SJSA1 (cell line): ENCODE measurements at regions not wholly inside any gene's neighbourhood (a gene's known extent, or its start where the extent isn't known, plus 50 kb on each side); places are given as distances from the start of the nearest gene placed in this dataset.
"Not testable (repeated sequence)": the region's sequence is repeated elsewhere in the genome, so short reads cannot be mapped to it uniquely, and the experiment has no call there.

ENCODE experiments used
- DNase-seq, 2 experiments: peaks; one replicate each; pipeline ENCODE4 v3.0.0-alpha.2; 2015 to 2020; ENCODE audit warnings: low spot score in 2 of 2, low read depth in 1 of 2
- H3K27ac ChIP-seq: fragments of 250-450 bp; sonication (Bioruptor Pico); 2 replicates; pipeline ENCODE4 v1.5.1; 2020; ENCODE audit warnings: mild to moderate bottlenecking, moderate library complexity
- H3K27me3 ChIP-seq: fragments of 250-450 bp; sonication (Bioruptor Pico); replicated peaks from 2 replicates; pipeline ENCODE4 v1.5.1; 2020; ENCODE audit warnings: mild to moderate bottlenecking, moderate library complexity
- H3K36me3 ChIP-seq: fragments of 250-450 bp; sonication (Bioruptor Pico); 2 replicates; pipeline ENCODE4 v1.5.1; 2020; ENCODE audit warnings: mild to moderate bottlenecking
- H3K4me1 ChIP-seq: fragments of 250-450 bp; sonication (Bioruptor Pico); replicated peaks from 2 replicates; pipeline ENCODE4 v1.6.1; 2021; ENCODE audit warnings: mild to moderate bottlenecking
- H3K4me3 ChIP-seq: fragments of 250-450 bp; sonication (Bioruptor Pico); 2 replicates; pipeline ENCODE4 v1.5.1; 2020; ENCODE audit warnings: mild to moderate bottlenecking
- H3K9me3 ChIP-seq: fragments of 250-450 bp; sonication (Bioruptor Pico); replicated peaks from 2 replicates; pipeline ENCODE4 v1.5.1; 2020; ENCODE audit warnings: mild to moderate bottlenecking

- no peaks in the 10 kb centered on the region for H3K36me3 ChIP-seq
- H3K9me3 ChIP-seq = 0 out of 2 replicates have a peak, but pooled peaks cover 3% of the 10 kb centered on the region
- H3K27ac ChIP-seq = no peak overlapping the region
- no peaks in the 10 kb centered on the region for H3K4me1 ChIP-seq
- H3K27me3 ChIP-seq = no peaks in the 10 kb centered on the region
- H3K4me3 ChIP-seq = no peak overlapping the region
- DNase-seq = no peak
Observed at GRCh38 chr1:190904091-190904695, 426.5 kb upstream of the BRINP3 start.

GRCh38 chr1:190906206-190906725 lies 428.6 kb upstream of the BRINP3 start:
- peaks cover 5% of the 10 kb centered on the region; the same call in 1 of the 2 replicates for H3K9me3 ChIP-seq
- no peak for DNase-seq

GRCh38 chr1:190908246-190908645 lies 430.6 kb upstream of the BRINP3 start:
- no peaks in the 10 kb centered on the region for H3K36me3 ChIP-seq
- peaks cover 5% of the 10 kb centered on the region; the same call in 1 of the 2 replicates for H3K9me3 ChIP-seq
- no peaks in the 10 kb centered on the region for H3K4me1 ChIP-seq
- no peaks in the 10 kb centered on the region for H3K27me3 ChIP-seq
- H3K4me3 ChIP-seq = no peak overlapping the region
- no peak overlapping the region for H3K27ac ChIP-seq
- DNase-seq = no peak

More at GRCh38 chr1:190906206-190906725, 428.6 kb upstream of the BRINP3 start:
- Histone ChIP-seq H3K27ac (no peak overlapping the region), H3K36me3 (no peaks in the 10 kb centered on the region), H3K27me3 (no peaks in the 10 kb centered on the region), H3K4me3 (no peak overlapping the region), H3K4me1 (no peaks in the 10 kb centered on the region)

GRCh38 chr1:190908691-190909090 lies 431.0 kb upstream of the BRINP3 start:
- H3K27ac ChIP-seq = no peak overlapping the region
- no peaks in the 10 kb centered on the region for H3K27me3 ChIP-seq
- no peak for DNase-seq
- H3K36me3 ChIP-seq = no peaks in the 10 kb centered on the region
- no peak overlapping the region for H3K4me3 ChIP-seq
- H3K4me1 ChIP-seq = no peaks in the 10 kb centered on the region
- H3K9me3 ChIP-seq = peaks cover 5% of the 10 kb centered on the region; the same call in 1 of the 2 replicates

DNA sequence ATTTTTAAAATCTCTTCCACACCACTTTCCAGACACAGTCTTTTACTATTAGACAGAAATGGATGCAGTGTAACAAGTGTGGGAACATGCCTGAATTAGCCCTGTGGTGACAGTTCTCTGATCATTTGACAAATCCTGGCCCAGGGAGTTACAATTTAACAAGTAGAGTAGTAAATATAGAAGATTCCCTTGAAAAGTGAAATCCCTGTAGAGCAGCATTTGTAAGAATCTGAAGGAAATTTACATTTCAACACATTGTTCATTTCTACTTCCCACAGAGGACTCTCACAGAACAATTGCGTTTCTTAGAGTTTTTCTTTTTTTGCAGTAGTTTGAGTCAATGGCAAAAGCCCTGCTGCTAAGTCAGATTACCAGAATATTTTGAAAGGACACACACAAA lies 458.3 kb upstream of the BRINP3 start:
- Histone ChIP-seq H3K36me3 (no peaks in the 10 kb centered on the region), H3K4me1 (no peaks in the 10 kb centered on the region), H3K27ac (no peak overlapping the region), H3K9me3 (0 out of 2 replicates have a peak, but pooled peaks cover 2% of the 10 kb centered on the region), H3K4me3 (no peak overlapping the region), H3K27me3 (no peaks in the 10 kb centered on the region)
- DNase-seq = no peak

DNA sequence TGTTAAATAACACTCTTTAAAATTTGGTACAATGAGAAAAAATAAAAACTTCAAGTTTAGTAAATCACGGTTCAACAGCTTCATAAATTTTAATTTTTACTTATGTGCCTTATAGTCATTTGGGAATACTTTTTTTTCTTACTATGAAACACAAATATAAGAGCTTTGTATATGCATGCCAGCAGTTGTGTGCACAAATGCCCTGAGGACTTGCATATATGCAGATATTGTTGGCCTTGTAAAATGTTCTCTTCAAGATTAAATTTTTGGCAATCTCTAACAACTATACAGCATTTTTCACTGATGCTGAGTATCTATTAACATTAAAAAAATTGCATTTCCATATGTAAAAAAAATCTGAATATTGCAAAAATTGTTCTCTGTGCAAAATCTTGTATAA lies 458.7 kb upstream of the BRINP3 start:
- Histone ChIP-seq H3K27ac (no peak overlapping the region), H3K4me1 (no peaks in the 10 kb centered on the region), H3K27me3 (no peaks in the 10 kb centered on the region), H3K4me3 (no peak overlapping the region), H3K9me3 (0 out of 2 replicates have a peak, but pooled peaks cover 2% of the 10 kb centered on the region), H3K36me3 (no peaks in the 10 kb centered on the region)
- no peak for DNase-seq

DNA sequence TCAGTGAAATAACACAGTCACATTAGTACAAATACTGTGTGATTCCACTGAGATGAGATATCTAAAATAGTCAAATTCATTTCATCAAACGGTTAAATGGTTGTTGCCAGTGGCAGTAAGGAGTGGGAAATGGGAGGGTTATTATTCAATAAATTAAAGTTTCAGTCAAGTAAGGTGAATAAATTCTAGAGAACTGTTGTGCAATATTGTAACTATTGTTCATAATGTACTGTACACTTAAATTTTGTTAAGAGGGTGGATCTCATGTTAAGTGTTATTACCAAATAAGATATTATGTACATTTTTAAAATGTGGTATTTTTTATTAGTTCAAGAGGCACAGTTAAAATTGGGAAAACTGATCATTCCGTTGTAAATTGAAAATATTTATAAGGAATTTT lies 463.3 kb upstream of the BRINP3 start:
- Histone ChIP-seq H3K36me3 (no peaks in the 10 kb centered on the region), H3K4me1 (no peaks in the 10 kb centered on the region), H3K27me3 (no peaks in the 10 kb centered on the region), H3K27ac (no peak overlapping the region), H3K4me3 (no peak overlapping the region), H3K9me3 (no peaks in the 10 kb centered on the region)
- DNase-seq = no peak

- H3K27ac ChIP-seq = no peak overlapping the region
- no peak for DNase-seq
Observed at GRCh38 chr1:190942475-190942874, 464.8 kb upstream of the BRINP3 start.

GRCh38 chr1:190943722-190944121 lies 466.1 kb upstream of the BRINP3 start:
- not testable (repeated sequence) for H3K4me1 ChIP-seq, H3K36me3 ChIP-seq, H3K9me3 ChIP-seq, H3K27me3 ChIP-seq, DNase-seq, H3K4me3 ChIP-seq, H3K27ac ChIP-seq

More at GRCh38 chr1:190942475-190942874, 464.8 kb upstream of the BRINP3 start:
- Histone ChIP-seq H3K4me3 (no peak overlapping the region), H3K4me1 (no peaks in the 10 kb centered on the region), H3K36me3 (no peaks in the 10 kb centered on the region), H3K9me3 (no peaks in the 10 kb centered on the region), H3K27me3 (no peaks in the 10 kb centered on the region)

GRCh38 chr1:190949939-190950338 lies 472.3 kb upstream of the BRINP3 start:
- Histone ChIP-seq H3K9me3 (0 out of 2 replicates have a peak, but pooled peaks cover 2% of the 10 kb centered on the region), H3K36me3 (no peaks in the 10 kb centered on the region), H3K4me3 (no peak overlapping the region), H3K4me1 (no peaks in the 10 kb centered on the region), H3K27me3 (no peaks in the 10 kb centered on the region), H3K27ac (no peak overlapping the region)
- no peak for DNase-seq

DNA sequence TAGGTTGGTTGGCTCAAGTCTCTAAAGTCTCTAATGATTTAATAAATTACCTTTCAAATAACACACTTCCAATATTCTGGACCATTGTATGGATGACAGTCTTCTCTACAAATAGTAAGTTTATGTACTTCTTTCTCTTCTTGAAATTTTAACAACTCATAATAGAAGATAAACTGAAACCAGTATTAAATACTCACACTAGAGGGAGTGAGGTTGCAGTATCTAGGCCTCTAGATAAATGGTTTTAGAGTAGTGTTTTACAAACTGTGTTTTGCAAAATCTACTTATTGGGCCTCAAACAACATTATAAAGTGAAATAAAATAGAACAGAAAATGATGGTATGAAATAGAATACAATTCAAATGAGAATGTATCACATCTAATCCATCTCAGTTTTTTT lies 479.9 kb upstream of the BRINP3 start:
- Histone ChIP-seq H3K27me3 (no peaks in the 10 kb centered on the region), H3K4me1 (no peaks in the 10 kb centered on the region), H3K4me3 (no peak overlapping the region), H3K27ac (no peak overlapping the region), H3K36me3 (no peaks in the 10 kb centered on the region), H3K9me3 (0 out of 2 replicates have a peak, but pooled peaks cover 2% of the 10 kb centered on the region)
- no peak for DNase-seq

- H3K4me1 ChIP-seq = no peaks in the 10 kb centered on the region
- no peaks in the 10 kb centered on the region for H3K27me3 ChIP-seq
- no peaks in the 10 kb centered on the region for H3K36me3 ChIP-seq
- H3K27ac ChIP-seq = no peak overlapping the region
- no peaks in the 10 kb centered on the region for H3K9me3 ChIP-seq
- H3K4me3 ChIP-seq = no peak overlapping the region
- DNase-seq = no peak
Observed at GRCh38 chr1:190963321-190963720, 485.7 kb upstream of the BRINP3 start.

DNA sequence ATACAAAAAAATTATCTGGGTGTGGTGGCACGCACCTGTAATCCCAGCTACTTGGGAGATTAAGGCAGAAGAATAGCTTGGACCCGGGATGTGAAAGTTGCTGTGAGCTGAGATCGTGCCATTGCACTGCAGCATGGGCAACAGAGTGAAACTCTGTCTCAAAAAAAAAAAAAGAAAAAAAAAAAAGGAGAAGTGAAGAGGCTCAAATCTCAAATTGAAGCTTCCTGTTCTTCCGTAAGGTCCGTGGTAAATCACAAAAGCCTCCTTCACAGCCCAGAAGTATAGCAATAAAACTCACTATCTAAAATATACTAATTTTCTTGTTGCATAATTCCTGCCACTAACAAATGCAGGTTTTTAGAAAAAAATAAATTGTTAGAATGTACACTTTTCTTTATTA lies 498.2 kb upstream of the BRINP3 start:
- no peaks in the 10 kb centered on the region for H3K27me3 ChIP-seq
- H3K4me3 ChIP-seq = no peak overlapping the region
- no peak overlapping the region for H3K27ac ChIP-seq
- H3K9me3 ChIP-seq = no peaks in the 10 kb centered on the region
- H3K36me3 ChIP-seq = no peaks in the 10 kb centered on the region
- DNase-seq = no peak
- H3K4me1 ChIP-seq = no peaks in the 10 kb centered on the region

DNA sequence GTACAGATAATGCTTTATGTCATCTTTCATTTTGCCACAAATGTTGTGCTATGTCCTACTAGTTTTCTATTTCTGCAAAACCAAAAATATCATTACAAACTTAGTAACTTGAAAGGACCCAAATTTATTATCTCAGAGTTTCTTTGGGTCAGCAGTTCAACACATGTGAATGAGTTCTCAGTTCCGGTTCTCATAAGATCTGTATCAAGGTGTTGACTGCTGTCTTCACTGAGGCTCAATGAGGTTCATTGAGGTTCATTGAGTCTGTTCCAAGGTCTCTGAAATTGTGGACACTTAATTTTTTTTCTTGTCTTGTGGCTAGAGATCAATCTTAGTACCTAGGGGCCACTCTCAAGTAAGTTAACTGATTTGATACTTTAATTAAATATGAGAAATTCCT lies 525.1 kb upstream of the BRINP3 start:
- Histone ChIP-seq H3K4me1 (no peaks in the 10 kb centered on the region), H3K36me3 (no peaks in the 10 kb centered on the region), H3K4me3 (no peak overlapping the region), H3K27ac (no peak overlapping the region), H3K9me3 (no peaks in the 10 kb centered on the region), H3K27me3 (no peaks in the 10 kb centered on the region)
- no peak for DNase-seq

DNA sequence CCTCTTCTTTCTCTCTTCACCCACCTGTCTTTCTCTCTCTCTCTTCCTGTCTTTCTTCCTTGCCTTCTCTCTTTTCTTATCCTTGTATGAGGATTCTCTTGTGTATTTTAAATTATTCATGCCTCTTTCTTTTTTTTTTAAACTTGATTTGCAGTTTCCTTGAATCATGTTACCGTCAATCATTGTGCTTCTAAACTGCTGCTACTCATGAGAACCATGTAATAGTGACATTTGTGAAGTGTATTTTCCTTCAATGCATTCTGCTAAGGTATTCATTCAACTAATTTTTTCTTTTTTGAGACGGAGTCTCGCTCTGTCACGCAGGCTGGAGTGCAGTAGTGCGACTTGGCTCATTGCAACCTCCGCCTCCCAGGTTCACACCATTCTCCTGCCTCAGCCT lies 539.1 kb upstream of the BRINP3 start:
- Histone ChIP-seq H3K4me3 (no peak overlapping the region), H3K9me3 (0 out of 2 replicates have a peak, but pooled peaks cover 2% of the 10 kb centered on the region), H3K27ac (no peak overlapping the region), H3K4me1 (no peaks in the 10 kb centered on the region), H3K27me3 (no peaks in the 10 kb centered on the region), H3K36me3 (no peaks in the 10 kb centered on the region)
- no peak for DNase-seq
